Loucy (cell line): ENCODE measurements at regions not wholly inside any gene's neighbourhood (a gene's known extent, or its start where the extent isn't known, plus 50 kb on each side); places are given as distances from the start of the nearest gene placed in this dataset.

ENCODE experiments used
- H2AFZ ChIP-seq: fragments of 200-600 bp; sonication (generic); 2 replicates; pipeline ENCODE4 v1.6.0; 2016; ENCODE audit warnings: antibody characterized with exemption, mild to moderate bottlenecking, low read length, moderate library complexity
- H3F3A ChIP-seq: fragments of 200-600 bp; 2 replicates; pipeline ENCODE4 v1.6.0; 2016; ENCODE audit warnings: antibody characterized with exemption, low read depth, mild to moderate bottlenecking
- H3K27me3 ChIP-seq: fragments of 200-600 bp; sonication (generic); 2 replicates; pipeline ENCODE4 v1.6.1; 2014; ENCODE audit warnings: low read length, mild to moderate bottlenecking; ENCODE audit not compliant: insufficient read depth, poor library complexity, severe bottlenecking
- H3K36me3 ChIP-seq: fragments of 200-600 bp; sonication (generic); 2 replicates; pipeline ENCODE4 v1.6.1; 2016; ENCODE audit warnings: low read length; ENCODE audit not compliant: insufficient read depth
- H3K4me1 ChIP-seq: fragments of 200-600 bp; sonication (generic); 2 replicates; pipeline ENCODE4 v1.5.1; 2014; ENCODE audit warnings: low read length, mild to moderate bottlenecking; ENCODE audit not compliant: insufficient read depth, poor library complexity, severe bottlenecking
- H3K4me2 ChIP-seq: fragments of 200-600 bp; sonication (generic); 2 replicates; pipeline ENCODE4 v1.6.0; 2014; ENCODE audit warnings: antibody characterized with exemption, low read length, low read depth, mild to moderate bottlenecking; ENCODE audit not compliant: poor library complexity, severe bottlenecking
- H3K4me3 ChIP-seq: fragments of 200-600 bp; sonication (generic); 2 replicates; pipeline ENCODE4 v1.5.1; 2014; ENCODE audit warnings: low read length, mild to moderate bottlenecking, mixed read lengths; ENCODE audit not compliant: poor library complexity, severe bottlenecking
- H3K79me2 ChIP-seq: fragments of 200-600 bp; sonication (generic); 2 replicates; pipeline ENCODE4 v1.6.1; 2014; ENCODE audit warnings: low read length; ENCODE audit not compliant: insufficient read depth
- H3K9ac ChIP-seq: fragments of 200-600 bp; sonication (generic); 2 replicates; pipeline ENCODE4 v1.6.0; 2014; ENCODE audit warnings: mild to moderate bottlenecking, low read depth, low read length, moderate library complexity; ENCODE audit not compliant: poor library complexity, severe bottlenecking
- H3K9me2 ChIP-seq: fragments of 200-600 bp; sonication (generic); replicated peaks from 2 replicates; pipeline ENCODE4 v1.6.1; 2016; ENCODE audit warnings: low read depth, low read length, mixed read lengths
- H3K9me3 ChIP-seq: fragments of 200-600 bp; sonication (generic); 2 replicates; pipeline ENCODE4 v1.6.1; 2014; ENCODE audit warnings: mild to moderate bottlenecking, antibody characterized with exemption, low read length, low read depth; ENCODE audit not compliant: insufficient read depth
- H4K20me1 ChIP-seq: fragments of 200-600 bp; sonication (generic); 2 replicates; pipeline ENCODE4 v1.6.0; 2014; ENCODE audit warnings: antibody characterized with exemption, low read length, mild to moderate bottlenecking; ENCODE audit not compliant: insufficient read depth, poor library complexity, severe bottlenecking
- EZH2phosphoT487 ChIP-seq: fragments of 200-600 bp; IDR thresholded peaks from 2 replicates; pipeline ENCODE4 v1.6.1; 2018; ENCODE audit warnings: antibody characterized with exemption, mild to moderate bottlenecking, moderate library complexity, borderline replicate concordance
- TF ChIP-seq, protein P1 (sequence below): fragments of 200-600 bp; sonication (generic); conservative IDR thresholded peaks from 2 replicates; pipeline ENCODE4 v1.5.1; 2014; ENCODE audit warnings: mild to moderate bottlenecking, antibody characterized with exemption, low read length

DNA sequence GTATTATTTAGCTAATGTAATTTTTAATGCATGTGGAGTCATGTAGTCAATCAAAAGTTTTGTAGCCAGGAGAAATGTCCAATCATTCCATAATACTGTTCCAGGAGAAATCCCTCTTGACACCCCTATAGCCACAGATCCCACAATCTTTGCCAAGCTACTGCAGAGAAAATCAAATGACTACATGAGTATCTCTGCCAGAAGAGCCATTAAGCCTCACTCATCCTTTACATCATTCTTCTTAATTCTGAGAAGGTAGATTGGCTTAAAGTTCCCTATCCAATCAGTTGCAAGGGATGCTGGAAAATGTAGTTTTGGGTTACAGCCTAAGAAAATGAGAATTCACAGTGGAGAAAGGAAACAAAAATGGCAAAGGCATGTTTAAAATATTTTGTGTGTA, 502.1 kb downstream of the ZBBX start:
- Histone ChIP-seq H3K4me3 (no peak overlapping the region), H3K9me2 (no peaks in the 10 kb centered on the region), H2AFZ (no peak overlapping the region), H3K9me3 (no peaks in the 10 kb centered on the region), H3K27me3 (no peaks in the 10 kb centered on the region), H3K79me2 (no peaks in the 10 kb centered on the region), H3K9ac (no peak overlapping the region), H3K4me1 (no peaks in the 10 kb centered on the region), H3K4me2 (no peak overlapping the region), H3K36me3 (no peaks in the 10 kb centered on the region), H4K20me1 (no peaks in the 10 kb centered on the region), H3F3A (no peaks in the 10 kb centered on the region)
- TF ChIP-seq EZH2phosphoT487: no peak
- TF ChIP-seq, protein P1, sequence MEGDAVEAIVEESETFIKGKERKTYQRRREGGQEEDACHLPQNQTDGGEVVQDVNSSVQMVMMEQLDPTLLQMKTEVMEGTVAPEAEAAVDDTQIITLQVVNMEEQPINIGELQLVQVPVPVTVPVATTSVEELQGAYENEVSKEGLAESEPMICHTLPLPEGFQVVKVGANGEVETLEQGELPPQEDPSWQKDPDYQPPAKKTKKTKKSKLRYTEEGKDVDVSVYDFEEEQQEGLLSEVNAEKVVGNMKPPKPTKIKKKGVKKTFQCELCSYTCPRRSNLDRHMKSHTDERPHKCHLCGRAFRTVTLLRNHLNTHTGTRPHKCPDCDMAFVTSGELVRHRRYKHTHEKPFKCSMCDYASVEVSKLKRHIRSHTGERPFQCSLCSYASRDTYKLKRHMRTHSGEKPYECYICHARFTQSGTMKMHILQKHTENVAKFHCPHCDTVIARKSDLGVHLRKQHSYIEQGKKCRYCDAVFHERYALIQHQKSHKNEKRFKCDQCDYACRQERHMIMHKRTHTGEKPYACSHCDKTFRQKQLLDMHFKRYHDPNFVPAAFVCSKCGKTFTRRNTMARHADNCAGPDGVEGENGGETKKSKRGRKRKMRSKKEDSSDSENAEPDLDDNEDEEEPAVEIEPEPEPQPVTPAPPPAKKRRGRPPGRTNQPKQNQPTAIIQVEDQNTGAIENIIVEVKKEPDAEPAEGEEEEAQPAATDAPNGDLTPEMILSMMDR: no peak

DNA sequence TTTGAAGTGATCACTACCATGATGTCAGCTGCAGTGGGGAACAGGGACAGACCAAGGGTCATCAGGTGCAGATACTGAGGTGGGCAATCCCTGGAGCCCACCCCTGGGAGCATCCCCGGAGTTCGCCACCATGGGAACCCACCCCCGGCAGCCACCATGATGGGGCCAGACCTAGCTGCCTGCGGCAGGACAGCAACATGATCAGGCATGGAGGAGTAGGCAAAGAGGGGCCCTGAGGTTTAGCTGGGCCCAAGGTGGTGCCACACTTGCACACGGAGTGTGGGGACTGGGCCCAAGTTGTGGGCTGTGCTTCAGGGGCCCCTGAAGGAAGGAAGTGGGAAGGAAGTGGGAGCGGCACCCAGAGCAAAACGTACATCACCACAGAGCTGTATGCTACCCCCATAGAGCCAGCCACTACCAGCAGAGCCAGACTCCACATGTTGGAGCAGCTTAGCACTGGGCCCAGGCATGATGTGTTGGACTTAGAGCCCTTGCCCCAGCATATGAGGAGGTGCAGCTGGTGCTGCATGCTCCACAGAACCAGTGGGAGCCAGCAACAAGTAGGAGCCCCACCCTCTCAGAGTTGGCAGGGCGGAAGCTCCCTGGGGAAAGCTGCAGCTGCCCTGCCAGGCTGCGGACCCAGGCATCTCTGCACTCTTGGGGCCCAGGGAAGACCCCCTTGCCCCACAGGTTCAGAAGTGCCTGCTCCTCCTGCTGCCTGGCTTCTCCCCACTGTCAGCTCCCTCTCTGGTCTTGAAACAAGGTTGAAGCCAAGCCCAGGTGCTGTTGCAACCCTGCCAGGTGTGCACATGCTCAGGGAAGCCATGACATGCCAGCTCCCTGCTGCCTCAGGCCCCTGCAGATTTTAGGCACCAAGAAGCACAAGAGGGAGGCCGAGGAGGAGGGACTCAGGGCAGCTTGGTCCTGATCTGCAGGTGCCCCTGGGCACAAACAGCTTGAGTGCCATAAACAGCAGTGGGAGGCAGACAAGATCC, 515.3 kb downstream of the ZBBX start:
- H3K9ac ChIP-seq: no peak overlapping the region
- H3K27me3 ChIP-seq: no peaks in the 10 kb centered on the region
- TF ChIP-seq EZH2phosphoT487: no peak
- TF ChIP-seq, protein P1: no peak
- H3K4me1 ChIP-seq: no peaks in the 10 kb centered on the region
- H2AFZ ChIP-seq: no peak overlapping the region
- H3K4me3 ChIP-seq: no peak overlapping the region
- H3K9me2 ChIP-seq: no peaks in the 10 kb centered on the region
- no peak overlapping the region for H3K4me2 ChIP-seq
- no peaks in the 10 kb centered on the region for H3F3A ChIP-seq
- no peaks in the 10 kb centered on the region for H3K79me2 ChIP-seq
- no peaks in the 10 kb centered on the region for H3K36me3 ChIP-seq
- H3K9me3 ChIP-seq: peaks cover 2% of the 10 kb centered on the region; the same call in 1 of the 2 replicates
- no peaks in the 10 kb centered on the region for H4K20me1 ChIP-seq

DNA sequence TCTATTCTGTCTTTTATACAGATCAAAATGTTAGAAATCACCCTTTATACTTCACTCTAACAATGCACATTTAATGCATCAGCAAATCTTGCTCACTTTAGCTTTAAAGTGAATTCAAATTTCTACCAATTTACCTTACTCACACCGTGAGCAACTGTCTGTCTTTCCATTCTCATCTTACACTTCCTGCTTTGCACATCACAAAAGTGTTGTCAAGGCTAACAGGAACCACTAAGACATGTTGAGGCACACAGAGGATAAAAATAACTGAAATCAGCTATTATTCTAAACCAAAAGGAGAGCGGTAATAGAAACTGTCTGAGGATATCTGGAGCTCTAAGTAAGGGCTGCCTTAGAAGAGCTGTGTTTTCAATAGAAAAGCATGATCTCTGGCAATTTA, 519.9 kb downstream of the ZBBX start:
- no peak overlapping the region for H2AFZ ChIP-seq
- H3K4me2 ChIP-seq: no peak overlapping the region
- H3K9me2 ChIP-seq: no peaks in the 10 kb centered on the region
- no peak overlapping the region for H3K4me3 ChIP-seq
- no peak overlapping the region for H3K9ac ChIP-seq
- no peaks in the 10 kb centered on the region for H3K4me1 ChIP-seq
- TF ChIP-seq, protein P1: no peak
- no peak for TF ChIP-seq EZH2phosphoT487
- no peaks in the 10 kb centered on the region for H3K79me2 ChIP-seq
- no peaks in the 10 kb centered on the region for H3K27me3 ChIP-seq
- no peaks in the 10 kb centered on the region for H4K20me1 ChIP-seq
- H3F3A ChIP-seq: no peaks in the 10 kb centered on the region
- no peaks in the 10 kb centered on the region for H3K9me3 ChIP-seq
- no peaks in the 10 kb centered on the region for H3K36me3 ChIP-seq
